ENCODE measurements at regions not wholly inside any gene's neighbourhood (a gene's known extent, or its start where the extent isn't known, plus 50 kb on each side); places are given as distances from the start of the nearest gene placed in this dataset.

DNA sequence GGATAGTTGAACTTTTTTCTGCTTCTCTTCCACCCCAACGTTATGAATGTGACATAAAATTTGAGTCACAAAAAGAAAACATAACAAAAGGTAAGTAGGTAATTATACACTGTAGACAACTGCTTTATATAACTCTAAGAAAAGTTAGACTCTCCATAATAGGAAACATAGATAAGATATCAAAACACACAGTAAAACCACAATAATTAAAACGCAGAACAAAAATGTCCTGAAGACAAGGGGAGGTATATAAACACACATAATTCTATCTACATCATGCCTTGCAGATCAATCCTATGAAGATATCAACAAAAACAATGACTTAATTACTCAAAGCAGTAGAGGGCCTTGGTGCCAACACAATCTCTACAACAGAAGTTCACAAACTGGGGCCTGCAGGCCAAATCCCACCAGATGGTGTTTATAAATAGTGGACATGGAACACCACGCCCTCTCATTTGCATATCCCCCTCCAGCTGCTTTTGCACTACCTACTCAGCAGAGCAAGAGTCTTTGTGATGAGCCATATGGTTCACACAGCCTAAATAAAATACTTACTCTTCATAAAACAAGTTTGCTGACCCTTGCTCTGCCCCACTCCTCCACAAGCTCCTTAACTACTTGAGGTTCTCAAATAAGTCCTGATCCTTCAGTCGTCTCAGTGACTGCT, 254.7 kb downstream of the KLF12 start:
- DNase-seq, result no peak

DNA sequence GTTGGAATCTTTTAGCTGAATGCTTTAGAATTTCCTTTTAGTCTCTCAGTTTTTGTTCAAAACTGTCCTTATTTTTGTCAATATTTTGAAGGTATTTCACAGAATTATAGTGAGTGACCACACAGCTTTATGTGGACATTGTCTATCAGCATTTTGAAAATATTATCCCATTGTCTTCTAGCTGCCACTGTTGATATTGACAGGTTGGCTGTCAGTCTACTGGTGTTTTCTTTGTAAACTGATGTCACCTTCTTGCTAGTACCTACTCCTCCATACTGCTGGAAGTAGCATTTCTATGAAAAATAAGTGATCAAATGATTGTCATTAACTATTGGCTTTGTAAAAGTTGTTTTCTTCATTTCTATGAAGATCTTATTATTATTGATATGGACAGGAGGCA, 256.8 kb downstream of the KLF12 start:
- DNase-seq, result no peak

DNA sequence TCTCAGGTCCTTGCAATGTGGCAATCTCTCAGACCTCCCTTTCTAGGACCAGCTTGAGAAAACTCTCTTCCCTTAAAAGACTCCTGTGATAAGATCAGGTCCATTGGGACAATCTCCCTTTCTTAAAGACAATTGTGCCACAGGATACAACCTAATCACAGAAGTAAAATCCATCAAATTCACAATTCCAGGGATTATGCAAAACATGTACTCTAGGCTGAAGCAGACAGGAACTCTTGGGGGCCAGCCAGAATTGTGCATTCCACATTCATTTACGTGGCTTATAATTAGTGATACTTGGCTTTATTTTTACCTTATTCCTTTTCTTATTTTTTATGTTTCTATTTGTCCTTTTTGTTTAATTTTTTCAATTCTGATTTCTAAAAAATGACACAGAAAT, 257.9 kb downstream of the KLF12 start:
- no peak for DNase-seq

DNA sequence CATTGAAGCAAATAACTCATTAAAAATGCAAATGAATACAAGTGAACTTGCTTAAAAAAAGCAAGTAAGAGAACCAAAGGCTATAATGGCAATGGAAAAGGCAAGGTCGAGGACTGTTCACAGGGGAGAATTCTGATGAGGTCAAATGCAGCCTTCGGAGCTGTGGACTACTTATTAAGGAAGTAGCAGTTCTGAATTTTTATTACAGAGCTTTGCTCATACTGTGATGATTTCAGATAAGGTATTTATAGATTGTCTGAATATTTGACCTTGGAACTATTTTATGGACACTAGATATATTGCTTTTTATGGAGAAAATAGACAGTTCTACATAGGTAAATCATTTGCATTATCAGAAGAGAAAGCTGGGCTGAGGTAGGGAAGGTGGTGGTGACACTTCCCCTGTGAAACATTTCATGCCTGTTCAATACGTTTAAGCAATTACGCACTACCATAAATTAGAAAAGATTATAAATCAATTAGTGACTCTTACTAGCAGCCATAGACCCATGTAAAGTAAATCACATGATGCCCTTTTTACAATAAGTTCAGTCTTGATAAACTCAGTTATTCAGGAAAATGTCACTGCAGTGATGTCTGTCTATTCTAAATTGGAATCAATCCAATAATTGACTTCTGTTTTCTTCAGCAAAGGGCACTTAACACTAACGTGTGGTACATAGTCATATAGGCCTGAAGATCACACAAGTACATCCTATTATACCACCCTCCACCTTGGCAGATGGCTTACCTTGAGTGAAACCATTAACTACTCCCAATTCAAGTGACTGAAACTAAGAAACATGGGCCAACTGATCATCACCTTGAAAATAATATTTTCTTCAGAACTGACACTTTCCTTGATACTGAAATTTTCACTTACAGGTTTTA, 260.0 kb downstream of the KLF12 start:
- DNase-seq, result no peak

DNA sequence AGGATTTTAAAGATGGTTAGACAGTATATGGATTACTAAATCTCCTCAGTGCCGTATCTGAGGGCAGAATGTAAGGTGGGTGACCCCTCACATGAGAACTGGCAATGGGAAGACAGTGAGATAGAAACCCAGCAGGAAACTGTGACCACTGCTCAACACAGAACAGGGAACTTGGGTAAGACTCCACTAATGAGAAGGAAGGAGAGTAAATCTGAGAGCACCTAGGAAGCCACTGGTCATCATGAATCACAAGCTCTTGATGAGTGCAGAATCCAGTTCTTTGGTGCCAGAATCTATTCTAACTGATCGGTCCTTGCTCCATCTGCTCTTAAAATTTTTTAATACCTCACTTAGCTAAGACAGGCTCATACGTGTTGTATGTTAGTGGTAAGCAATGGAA, 261.8 kb downstream of the KLF12 start:
- no peak for DNase-seq

DNA sequence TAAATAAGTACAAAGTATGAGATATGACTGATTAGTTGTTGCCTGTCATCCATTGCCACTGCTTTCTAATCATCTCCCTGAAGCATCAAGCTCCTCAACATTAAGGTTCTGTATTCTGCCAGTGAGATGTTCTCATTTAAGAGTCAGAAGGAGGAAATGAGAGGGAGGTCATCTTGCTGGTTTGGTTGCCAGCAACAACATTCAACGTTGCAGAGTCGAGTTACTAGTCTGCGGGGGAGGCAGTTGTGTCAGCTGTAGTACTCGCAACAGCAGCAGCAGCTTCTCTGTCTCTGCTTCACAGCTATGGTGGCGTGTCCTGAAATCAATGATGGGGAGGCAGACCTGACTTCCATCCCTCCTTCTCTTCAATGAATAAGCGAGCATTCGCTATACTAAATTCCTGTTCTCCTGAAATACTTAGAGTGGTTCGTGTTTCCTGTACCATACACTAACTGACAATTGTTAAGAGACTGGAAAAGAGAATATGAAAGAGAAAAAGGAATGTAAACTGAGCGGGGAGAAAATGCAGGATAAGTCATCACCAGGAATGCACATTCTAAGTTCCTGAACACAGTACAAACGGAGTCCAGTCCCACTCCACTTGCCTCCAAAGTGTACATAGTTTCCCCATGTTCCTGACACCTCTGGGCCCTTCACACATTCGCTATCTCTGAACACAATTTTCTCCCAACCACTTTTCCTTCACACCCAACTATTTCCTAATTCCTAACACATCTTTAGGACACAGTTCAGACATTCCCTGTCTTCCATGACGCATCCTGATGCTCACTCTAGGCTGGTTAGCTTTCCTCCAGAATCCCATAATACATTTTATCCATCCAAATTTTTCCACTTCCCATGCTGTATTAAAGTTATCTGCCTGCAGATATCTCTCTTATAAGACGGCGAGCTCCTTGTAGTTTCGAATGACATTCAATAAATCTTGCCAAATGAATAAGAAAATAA, 263.0 kb downstream of the KLF12 start:
- no peak for DNase-seq

DNA sequence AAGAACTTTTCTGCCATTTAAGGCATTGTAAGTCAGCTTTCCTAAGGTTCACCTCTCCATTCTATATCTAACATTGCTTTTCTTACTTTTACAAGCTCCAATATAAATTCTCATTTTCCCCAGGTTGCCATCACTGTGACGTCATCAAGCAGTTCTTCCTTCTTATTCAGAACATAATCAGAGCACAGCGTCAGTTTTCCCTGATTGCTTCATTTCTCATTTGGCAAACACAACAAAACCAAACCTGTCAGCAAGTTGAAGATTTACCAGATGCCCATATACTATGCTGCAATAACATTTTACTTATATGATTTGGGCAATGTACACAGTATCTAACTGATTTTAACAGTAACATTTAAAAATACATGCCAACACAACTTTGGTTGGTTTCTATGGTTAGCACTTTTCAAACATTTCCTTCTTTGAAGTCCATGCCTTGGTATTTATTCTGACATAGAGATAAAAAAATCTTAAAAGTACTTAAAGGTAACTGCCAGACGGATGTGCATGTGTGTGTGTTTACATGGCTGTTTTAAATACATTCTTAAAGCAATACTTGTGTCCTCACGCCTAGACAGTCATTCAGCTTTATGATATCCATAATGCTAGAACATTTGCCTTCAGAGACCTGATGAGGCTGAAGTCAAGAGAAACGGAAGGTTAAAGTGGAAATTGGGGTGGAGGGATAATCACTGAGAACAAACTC, 264.0 kb downstream of the KLF12 start:
- DNase-seq, result no peak

DNA sequence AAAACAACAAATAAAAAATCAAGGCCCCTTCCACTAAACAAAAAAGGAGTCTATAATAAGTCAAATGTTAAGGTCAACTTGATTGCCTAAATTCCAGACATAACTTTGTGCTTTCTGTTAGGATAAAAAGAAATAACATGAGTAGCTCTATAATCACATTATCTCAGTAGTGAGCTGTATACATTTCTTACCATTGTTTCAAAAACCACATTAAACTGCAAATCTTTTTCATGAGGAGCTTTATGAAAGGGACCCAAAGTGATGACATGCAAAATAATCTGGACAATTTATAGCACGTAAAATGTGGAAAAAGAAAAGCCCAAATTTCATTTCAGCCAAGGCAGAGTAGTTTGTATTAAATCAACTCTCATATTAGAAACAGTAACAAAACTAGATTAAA, 269.2 kb downstream of the KLF12 start:
- DNase-seq, result no peak

DNA sequence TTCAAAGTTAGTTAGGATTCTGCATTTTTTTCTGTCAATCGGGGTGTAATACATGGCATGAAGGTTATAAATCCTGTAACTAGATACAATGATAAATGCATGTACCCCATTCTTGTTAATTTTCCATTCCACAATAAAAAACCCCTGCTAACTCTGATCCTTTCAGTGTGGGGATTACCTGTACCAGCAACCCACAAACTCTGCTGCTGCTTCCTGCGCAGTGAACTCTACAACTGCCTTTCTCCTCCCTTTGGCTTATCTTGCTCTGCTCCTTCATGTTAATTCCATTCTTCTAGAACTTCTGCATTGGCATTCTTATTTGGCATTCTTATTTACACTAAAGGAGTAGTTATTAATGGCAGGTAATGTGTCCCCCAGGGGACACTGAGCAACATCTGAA, 273.1 kb downstream of the KLF12 start:
- peak in 1 of 2 donors; percentile 22 for DNase-seq

DNA sequence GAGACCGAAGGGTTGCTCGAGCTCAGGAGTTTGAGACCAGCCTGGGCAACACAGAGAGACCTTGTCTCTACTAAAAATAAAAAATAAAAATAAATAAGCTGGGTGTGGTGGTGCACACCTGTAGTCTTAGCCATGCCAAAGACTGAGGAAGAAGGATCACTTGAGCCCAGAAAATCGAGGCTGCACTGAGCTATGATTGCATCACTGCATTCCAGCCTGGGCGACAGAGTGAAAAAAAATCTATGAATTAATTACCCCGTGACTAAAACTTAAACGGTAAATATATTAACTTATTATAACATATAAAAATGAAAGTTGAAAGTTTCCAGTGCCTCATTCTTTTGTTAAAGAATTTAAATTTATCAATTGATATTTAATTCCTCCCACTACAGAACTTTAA, 273.7 kb downstream of the KLF12 start:
- no peak for DNase-seq

DNA sequence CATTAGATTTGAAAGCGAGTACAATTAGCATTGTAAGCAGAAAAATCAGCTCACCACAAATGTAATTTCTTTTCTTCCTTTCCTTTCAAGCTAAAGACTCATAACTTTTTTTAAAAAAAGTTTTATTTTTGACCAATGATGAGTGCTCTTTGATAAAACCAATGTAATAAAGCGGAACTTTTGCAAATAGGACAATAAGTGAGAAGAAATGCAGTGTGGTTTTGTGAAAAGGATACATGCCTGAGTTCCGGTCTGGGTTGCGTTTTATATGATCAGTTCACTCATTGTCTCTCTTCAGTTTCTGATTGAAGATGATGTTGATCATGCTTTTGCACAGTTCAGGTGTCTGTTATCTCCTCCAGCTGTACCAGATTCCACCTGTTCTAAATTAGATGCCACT, 274.4 kb downstream of the KLF12 start:
- DNase-seq, result peak in 1 of 2 donors; percentile 46

DNA sequence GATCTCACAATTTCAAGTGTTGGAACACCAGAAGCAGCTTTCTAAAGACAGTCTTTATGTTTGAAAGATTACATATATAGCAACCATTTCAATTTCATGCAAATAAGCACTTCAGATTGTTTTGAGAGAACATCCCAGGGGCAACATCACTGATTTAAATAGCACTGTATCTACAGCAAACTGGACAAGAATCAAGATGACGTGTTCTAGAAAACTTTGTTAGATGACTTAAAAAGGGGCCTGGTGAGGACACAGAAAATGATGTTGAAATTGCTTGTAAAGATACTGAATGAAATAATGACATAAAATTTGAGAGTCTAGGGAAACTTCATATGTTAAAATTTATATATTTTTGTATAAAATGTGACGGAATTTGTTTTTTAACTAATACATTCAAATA, 277.1 kb downstream of the KLF12 start:
- DNase-seq, result no peak

DNA sequence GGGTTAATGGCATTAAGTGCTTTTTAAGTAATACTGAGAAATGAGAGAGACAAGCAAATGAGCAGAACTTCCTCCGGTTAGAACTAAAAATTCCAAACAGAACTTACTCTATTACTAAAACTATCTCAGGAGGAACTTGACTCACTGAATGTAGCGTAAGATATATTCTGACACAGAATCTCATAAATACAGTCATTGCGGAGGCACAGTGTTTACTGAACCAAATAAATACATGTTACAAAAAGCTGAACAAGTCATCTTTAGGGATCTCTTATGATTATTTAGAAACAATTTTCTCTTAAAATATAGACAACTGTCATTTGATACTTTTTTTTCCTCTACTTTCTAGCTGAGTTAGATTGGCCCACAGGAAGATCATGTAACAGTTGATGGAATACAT, 283.1 kb downstream of the KLF12 start:
- DNase-seq, result no peak

DNA sequence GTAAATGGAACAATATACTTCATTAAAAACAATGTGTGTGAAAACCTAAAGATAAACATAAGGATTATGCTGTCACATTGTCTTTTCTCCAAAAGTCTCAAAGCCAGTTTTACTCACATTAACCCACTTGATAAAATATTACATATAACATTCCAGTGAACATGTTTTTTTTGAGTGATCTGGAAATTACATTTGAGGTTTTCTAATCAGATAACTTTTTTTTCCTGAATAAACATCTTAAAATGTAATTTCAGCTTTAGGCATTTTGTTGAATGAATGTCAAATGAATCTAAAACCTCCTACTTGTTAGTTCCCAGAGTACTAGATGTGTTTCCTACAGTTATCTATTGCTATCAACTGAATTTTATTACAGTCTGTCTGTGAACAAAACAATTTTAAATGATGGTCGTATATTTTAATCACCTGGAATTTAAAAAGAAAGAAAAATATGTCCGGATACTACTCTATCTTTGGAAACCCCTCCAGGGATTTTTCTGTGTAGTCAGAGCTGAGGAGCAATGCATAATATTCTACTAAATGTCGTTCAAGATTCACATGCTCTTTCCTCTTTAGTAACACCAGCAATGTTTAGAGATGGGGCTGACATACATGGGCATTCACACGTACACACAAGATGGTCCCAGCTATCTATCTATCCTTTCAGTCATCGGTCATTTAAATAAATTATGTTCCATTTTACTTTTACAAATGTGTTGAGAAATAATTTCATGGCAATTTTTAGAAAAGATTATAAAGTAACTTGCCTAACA, 283.9 kb downstream of the KLF12 start:
- no peak for DNase-seq

DNA sequence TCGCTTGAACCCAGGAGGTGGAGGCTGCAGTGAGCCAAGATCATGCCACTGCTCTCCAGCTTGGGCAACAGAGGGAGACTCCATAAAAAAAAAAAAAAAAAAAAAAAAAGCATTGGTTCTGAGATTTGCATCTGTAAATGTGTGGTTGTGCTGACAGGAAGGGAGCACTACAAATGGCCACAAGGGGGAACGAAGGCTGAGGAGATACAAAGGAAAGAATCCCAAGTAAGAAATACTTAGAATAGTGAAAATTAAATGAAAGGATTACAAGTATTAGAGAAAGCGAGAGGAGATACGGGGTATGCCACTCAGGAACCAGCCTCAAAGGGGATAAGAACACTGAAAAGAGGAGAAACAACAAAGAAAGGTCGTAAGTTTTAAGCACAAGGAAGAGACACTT, 284.9 kb downstream of the KLF12 start:
- peak in 1 of 2 donors; percentile 33 for DNase-seq

DNA sequence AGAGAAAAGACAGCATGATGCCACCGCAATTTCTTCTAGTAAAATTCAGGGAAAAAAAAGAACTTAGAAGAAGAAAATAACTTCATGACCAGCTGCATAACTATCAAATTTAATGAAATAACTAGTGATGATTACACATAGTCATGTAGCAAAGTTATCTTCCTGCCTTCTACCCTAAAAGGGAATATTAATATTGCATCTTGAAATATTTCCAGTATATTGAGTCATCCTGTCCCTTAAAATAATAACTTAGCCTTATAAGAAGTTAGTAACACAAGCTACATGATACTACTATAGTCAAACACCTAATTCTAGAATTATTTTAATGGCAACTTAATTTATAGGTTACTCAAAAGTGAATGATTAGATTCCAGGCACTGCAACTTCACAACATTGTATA, 289.2 kb downstream of the KLF12 start:
- no peak for DNase-seq

DNA sequence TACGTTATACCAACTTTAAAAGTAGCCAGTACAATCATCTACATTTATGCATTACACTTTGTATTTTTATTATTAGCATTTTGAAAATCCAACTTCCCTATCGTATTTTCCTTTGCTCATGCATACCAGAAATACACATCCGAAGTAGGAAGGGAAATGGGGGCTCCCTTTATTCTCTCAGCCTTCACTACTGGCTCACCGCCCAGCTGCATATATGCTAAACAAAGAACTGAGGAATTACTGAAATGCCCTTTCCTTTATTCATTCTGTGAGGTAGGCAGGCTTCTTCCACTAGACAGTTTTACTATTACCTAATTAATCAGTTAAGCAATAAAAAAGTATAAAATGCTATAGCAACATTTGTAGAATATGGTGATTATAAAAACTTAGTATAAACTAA, 291.6 kb downstream of the KLF12 start:
- no peak for DNase-seq

DNA sequence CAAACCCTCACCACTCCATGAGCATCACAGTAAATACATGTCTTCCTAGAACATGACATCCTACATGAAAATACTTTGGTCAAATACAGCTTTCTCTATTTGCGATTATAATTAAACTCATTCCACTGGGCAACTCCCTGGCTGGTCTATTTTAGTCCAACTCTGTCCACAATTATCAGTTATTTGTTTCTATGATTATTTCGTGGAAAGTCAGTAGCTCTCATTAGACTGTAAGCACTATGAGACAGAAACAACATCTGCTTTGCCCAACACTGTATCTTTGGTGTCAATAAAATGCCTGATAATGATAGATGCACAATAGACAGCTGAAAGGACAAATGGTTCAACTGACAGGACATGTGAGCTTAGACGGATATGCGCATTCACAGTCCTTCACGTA, 292.0 kb downstream of the KLF12 start:
- no peak for DNase-seq

DNA sequence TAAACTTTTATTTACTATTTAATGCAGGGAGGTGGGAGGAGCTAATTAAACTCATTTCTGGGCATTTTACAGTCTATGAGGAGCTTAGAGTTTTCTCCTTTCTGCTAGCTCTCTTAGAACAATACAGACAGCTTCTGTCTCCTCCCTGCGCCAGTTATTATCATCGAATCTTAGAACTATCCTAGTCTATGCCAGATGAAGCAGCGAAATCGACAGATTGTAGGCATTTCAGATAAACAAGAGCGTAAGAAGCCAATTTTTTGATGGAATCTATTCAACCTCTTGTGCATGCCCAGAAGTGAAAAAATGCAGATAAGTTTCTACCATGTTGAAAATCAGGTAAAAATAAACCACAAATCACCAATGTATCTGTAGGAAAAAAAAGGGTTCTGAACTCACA, 297.1 kb downstream of the KLF12 start:
- DNase-seq, result no peak

DNA sequence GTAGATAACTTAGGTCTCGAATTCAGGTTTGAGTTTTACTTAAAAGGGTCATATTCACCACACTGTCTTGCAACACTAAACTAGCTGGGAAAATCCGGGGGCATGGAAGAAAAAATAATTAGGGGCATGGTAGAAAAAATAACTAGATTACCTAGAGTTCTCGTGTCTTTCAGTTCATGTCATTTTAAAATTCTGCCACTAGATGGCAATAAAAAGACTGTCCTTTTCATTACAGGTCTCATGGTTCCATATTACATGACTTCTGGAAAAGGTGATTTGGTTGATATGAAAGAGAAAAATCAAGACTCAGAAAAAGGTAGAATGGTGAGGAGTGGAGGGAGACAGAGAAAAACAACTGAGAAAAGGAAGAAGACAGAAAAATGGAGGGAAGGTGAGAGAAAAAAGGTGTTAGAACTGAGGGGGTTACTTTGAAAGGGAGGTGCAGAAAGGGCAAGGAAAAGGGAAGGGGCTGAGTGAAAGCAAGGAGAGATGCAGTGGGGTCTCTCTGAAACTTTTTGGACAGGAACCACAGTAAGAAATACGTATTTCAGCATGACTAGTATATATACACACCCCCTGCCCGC, 299.0 kb downstream of the KLF12 start:
- DNase-seq, result peak in 1 of 2 donors; percentile 62

DNA sequence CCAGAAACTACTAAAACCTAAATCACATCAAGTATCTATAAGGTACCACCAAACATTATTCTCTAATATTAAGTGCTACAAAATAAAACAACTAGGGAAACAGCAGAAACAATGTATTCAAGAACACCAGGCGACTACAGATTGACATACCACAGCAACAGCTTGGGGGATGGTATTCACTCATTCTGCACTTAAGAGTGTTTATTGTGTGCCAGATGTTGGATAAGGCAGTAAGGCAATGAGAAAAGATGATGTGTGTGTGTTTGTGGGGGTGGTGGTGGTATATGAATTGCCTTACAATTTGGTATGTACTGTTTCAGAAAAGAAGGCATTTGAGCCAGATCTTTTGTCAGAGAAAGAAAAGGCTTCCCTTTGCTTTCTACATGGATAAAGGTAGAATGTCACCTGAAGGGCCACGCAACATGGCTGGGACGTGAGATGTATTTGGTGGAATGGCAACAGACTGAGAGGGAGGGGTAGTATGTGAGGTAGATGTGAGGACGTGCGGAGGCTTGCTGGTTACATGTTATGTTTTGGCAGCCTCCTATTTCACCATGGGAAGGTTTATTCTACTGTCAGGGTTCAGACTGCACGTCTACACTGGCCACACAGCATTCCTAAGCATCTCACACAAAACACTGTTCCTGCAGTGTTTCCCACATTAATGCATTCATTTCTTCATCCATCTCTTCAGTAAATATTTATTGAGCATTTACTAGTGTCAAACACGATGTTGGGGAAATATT, 300.7 kb downstream of the KLF12 start:
- no peak for DNase-seq
